Transverse colon (tissue), 4 donors: ENCODE measurements at regions not wholly inside any gene's neighbourhood (a gene's known extent, or its start where the extent isn't known, plus 50 kb on each side); places are given as distances from the start of the nearest gene placed in this dataset.

ENCODE experiments used
- DNase-seq: peaks from one replicate; pipeline ENCODE4 v3.0.0-alpha.2; 2019
- H3K27ac ChIP-seq, 4 donors: fragments of 200-600 bp; sonication (generic); 2 replicates each; pipeline ENCODE4 v1.5.1; 2016 to 2018; ENCODE audit warnings: inconsistent platforms in 4 of 4
- H3K27me3 ChIP-seq: fragments of 200-600 bp; sonication (generic); 2 replicates; pipeline ENCODE4 v1.5.1; 2017; ENCODE audit warnings: inconsistent platforms
- H3K36me3 ChIP-seq, 4 donors: fragments of 200-600 bp; sonication (generic); 2 replicates each; pipeline ENCODE4 v1.5.1; 2017 to 2019; ENCODE audit warnings: inconsistent platforms in 4 of 4
- H3K4me1 ChIP-seq, 4 donors: fragments of 200-600 bp; sonication (generic); 2 replicates each; pipeline ENCODE4 v1.5.1; 2017 to 2020; ENCODE audit warnings: inconsistent platforms in 4 of 4
- H3K4me3 ChIP-seq, 4 donors: fragments of 200-600 bp; sonication (generic); 1 replicate in 1 of 4; 2 replicates in 3 of 4; pipeline versions ENCODE4 v1.5.1 to v1.6.1; 2017 to 2019; ENCODE audit warnings: inconsistent platforms in 4 of 4
- H3K9me3 ChIP-seq, 2 donors: fragments of 200-600 bp; sonication (generic); 2 replicates each; pipeline ENCODE4 v1.5.1; 2017 to 2019; ENCODE audit warnings: inconsistent platforms in 2 of 2
- CTCF ChIP-seq, 5 experiments: fragments of 200-600 bp in 3 of 5; fragments of 450-650 bp in 2 of 5; sonication (generic) in 3 of 5; IDR thresholded peaks; 1 replicate in 2 of 5; 2 replicates in 3 of 5; pipeline ENCODE4 v1.5.1; 2016 to 2017; ENCODE audit warnings: antibody characterized with exemption in 5 of 5, inconsistent platforms in 3 of 5, mild to moderate bottlenecking in 2 of 5, moderate library complexity in 1 of 5
- EP300 ChIP-seq: sonication (generic); formaldehyde crosslinking; IDR thresholded peaks from one replicate; pipeline ENCODE4 v1.6.1; 2017; ENCODE audit warnings: antibody characterized with exemption, low read depth
- POLR2A ChIP-seq: fragments of 450-650 bp; IDR thresholded peaks from one replicate; pipeline ENCODE4 v1.6.1; 2016; ENCODE audit warnings: antibody characterized with exemption, mild to moderate bottlenecking, moderate library complexity
- POLR2AphosphoS5 ChIP-seq, 3 donors: sonication (generic); formaldehyde crosslinking; IDR thresholded peaks; one replicate each; pipeline ENCODE4 v1.6.1; 2016; ENCODE audit warnings: antibody characterized with exemption in 3 of 3
- WGBS, 2 donors: methylation state at CpG; one replicate each; pipeline ENCODE4 v1.1.5; 2018; ENCODE audit warnings: low coverage in 1 of 2; 5-methylcytosine and 5-hydroxymethylcytosine counted together
- in situ Hi-C, 4 donors: fragments of 200-750 bp; cut with MboI; loops; one replicate each; pipeline versions ENCODE4 v1.15.0 to v1.15.1; 2017; ENCODE audit warnings: low sequenced_read_pairs in 3 of 4, low pct_ligation_motif_present in 1 of 4, low pct_unique_long_range_greater_than_20kb in 1 of 4
- intact Hi-C: fragments of 100-400 bp; cut with DNase I; formaldehyde crosslinking; loops from one replicate; pipeline ENCODE4 v1.15.1; 2023; ENCODE audit warnings: low total_unique reads

DNA sequence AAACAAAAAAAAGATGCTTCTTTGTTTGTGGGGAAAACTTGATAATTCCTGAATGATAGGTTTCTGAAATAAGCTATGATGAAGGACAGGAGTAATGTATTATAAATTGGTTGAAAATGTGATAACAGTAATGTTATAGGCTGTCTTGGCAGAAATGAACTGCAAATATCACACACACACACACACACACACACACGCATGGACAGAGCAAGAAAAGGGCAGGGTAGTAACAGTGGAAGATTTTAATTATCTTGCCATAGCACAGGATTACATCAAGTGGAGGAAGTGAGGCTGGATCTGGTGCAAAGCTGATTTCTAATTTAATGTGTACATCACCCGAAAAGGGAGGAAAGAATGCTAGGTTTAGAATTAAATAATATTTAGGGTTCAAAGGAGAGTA lies 97.5 kb upstream of the CXXC4 start:
- no peaks in the 10 kb centered on the region for H3K36me3 ChIP-seq
- no peak for TF ChIP-seq POLR2A
- WGBS, 2 donors, result 64 to 65% methylated on average over 2 of the region's 2 CpGs
- no peak for DNase-seq
- no peaks in the 10 kb centered on the region for H3K9me3 ChIP-seq
- H3K4me1 ChIP-seq, result peaks cover 0 to 15% (median 0%) of the 10 kb centered on the region in 4 donors
- in situ Hi-C loops, result no loop called here
- no peaks in the 10 kb centered on the region for H3K27me3 ChIP-seq
- H3K27ac ChIP-seq, result peak overlapping the region; percentile 50 to 70 (median 62)
- intact Hi-C loops, result no loop called here
- no peak overlapping the region for H3K4me3 ChIP-seq

DNA sequence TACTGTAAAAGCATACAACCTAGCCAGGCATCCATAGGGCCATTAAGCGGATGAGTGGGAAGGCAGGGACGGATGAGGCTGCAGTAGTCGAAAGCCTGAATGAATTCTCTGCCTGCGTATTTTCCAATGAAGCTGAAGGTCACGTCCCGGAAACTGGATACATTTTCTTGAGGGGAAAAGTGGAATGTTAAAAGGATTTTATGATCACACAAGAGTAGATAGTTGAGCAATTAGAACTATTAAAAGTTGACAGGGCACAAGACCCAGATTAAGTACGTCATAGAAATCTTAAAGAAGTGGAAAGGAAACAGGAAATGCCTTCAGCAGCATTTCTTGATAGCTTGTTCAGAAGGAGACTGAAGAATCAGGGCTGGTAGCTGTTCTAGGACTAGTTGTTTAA lies 98.3 kb upstream of the CXXC4 start:
- TF ChIP-seq POLR2A (no peak), EP300 (no peak), POLR2AphosphoS5 (IDR thresholded peaks at IDR 0.05) (peak in 1 of 3 donors; percentile 21)
- intact Hi-C loops (no loop called here), in situ Hi-C loops (no loop called here)
- no peaks in the 10 kb centered on the region for H3K9me3 ChIP-seq
- peaks cover 0 to 15% (median 0%) of the 10 kb centered on the region in 4 donors for H3K4me1 ChIP-seq
- no peaks in the 10 kb centered on the region for H3K36me3 ChIP-seq
- H3K4me3 ChIP-seq, result no peak overlapping the region
- H3K27me3 ChIP-seq, result no peaks in the 10 kb centered on the region
- H3K27ac ChIP-seq, result peak overlapping the region; percentile 50 to 70 (median 62)
- DNase-seq, result no peak
- WGBS, 2 donors, result 34 to 54% methylated on average over 7 of the region's 7 CpGs

GRCh38 chr4:104596189-104596588 lies 101.5 kb upstream of the CXXC4 start:
- 68 to 80% methylated on average over 5 of the region's 5 CpGs for WGBS, 2 donors
- in situ Hi-C loops (no loop called here), intact Hi-C loops (no loop called here)
- Histone ChIP-seq H3K36me3 (no peaks in the 10 kb centered on the region), H3K27ac (no peak overlapping the region), H3K4me1 (peaks cover 0 to 15% (median 0%) of the 10 kb centered on the region in 4 donors), H3K27me3 (no peaks in the 10 kb centered on the region), H3K9me3 (no peaks in the 10 kb centered on the region), H3K4me3 (no peak overlapping the region)
- no peak for TF ChIP-seq POLR2A
- TF ChIP-seq CTCF (IDR thresholded peaks at IDR 0.05), result no peak
- no peak for TF ChIP-seq POLR2AphosphoS5 (IDR thresholded peaks at IDR 0.05)
- no peak for TF ChIP-seq EP300
- DNase-seq, result no peak

GRCh38 chr4:104615496-104615895 lies 120.8 kb upstream of the CXXC4 start:
- TF ChIP-seq CTCF (IDR thresholded peaks at IDR 0.05) (no peak), POLR2AphosphoS5 (IDR thresholded peaks at IDR 0.05) (no peak), POLR2A (no peak), EP300 (no peak)
- no peak overlapping the region for H3K27ac ChIP-seq
- H3K27me3 ChIP-seq, result no peaks in the 10 kb centered on the region
- no peak for DNase-seq
- no peak overlapping the region for H3K4me3 ChIP-seq
- H3K36me3 ChIP-seq, result no peaks in the 10 kb centered on the region
- peaks cover 0 to 3% (median 0%) of the 10 kb centered on the region in 4 donors for H3K4me1 ChIP-seq
- in situ Hi-C loops (no loop called here), intact Hi-C loops (no loop called here)
- no peaks in the 10 kb centered on the region for H3K9me3 ChIP-seq
- 96% methylated on average over 1 of the region's 1 CpG; no CpG with 5 or more reads in 1 of the 2 donors for WGBS, 2 donors

- Histone ChIP-seq H3K27me3 (no peaks in the 10 kb centered on the region), H3K4me3 (no peak overlapping the region), H3K27ac (no peak overlapping the region), H3K4me1 (peaks cover 0 to 3% (median 0%) of the 10 kb centered on the region in 4 donors), H3K36me3 (no peaks in the 10 kb centered on the region), H3K9me3 (no peaks in the 10 kb centered on the region)
- DNase-seq, result no peak
- TF ChIP-seq POLR2A, result no peak
- TF ChIP-seq POLR2AphosphoS5 (IDR thresholded peaks at IDR 0.05), result no peak
- intact Hi-C loops, result no loop called here
- 69% methylated on average over 2 of the region's 2 CpGs; no CpG with 5 or more reads in 1 of the 2 donors for WGBS, 2 donors
- in situ Hi-C loops, result no loop called here
Observed at GRCh38 chr4:104615926-104616325, 121.2 kb upstream of the CXXC4 start.

DNA sequence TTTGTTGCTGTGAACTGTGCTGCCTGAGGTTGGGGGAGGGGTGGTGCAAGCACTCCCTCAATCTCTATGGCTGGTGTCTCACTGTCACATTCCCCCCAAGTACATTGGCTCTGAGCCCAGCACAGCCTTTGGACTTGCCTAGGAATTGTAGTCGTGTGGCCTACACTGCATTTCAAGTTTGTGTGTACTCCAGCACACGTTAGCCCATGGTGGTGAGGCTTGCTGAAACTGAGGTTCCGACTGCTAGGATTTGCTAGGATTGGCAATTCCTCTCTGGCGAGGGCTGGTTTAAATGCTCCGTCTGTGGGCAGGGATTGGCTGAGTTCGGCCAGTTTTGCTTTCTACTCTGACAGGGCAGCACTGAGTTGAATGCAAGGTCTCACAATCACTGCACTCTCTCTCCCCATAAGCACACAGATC lies 121.7 kb upstream of the CXXC4 start:
- Histone ChIP-seq H3K4me3 (peak overlapping the region in 1 of 4 donors; percentile 6), H3K36me3 (no peaks in the 10 kb centered on the region), H3K27me3 (no peaks in the 10 kb centered on the region), H3K27ac (no peak overlapping the region), H3K9me3 (no peaks in the 10 kb centered on the region), H3K4me1 (peaks cover 0 to 3% (median 0%) of the 10 kb centered on the region in 4 donors)
- WGBS, 2 donors, result 73% methylated on average over 6 of the region's 6 CpGs; no CpG with 5 or more reads in 1 of the 2 donors
- no peak for TF ChIP-seq CTCF (IDR thresholded peaks at IDR 0.05)
- TF ChIP-seq POLR2A, result no peak
- no peak for TF ChIP-seq EP300
- TF ChIP-seq POLR2AphosphoS5 (IDR thresholded peaks at IDR 0.05), result no peak
- intact Hi-C loops, result no loop called here
- in situ Hi-C loops, result no loop called here
- DNase-seq, result no peak
